ENCODE measurements at regions not wholly inside any gene's neighbourhood (a gene's known extent, or its start where the extent isn't known, plus 50 kb on each side); places are given as distances from the start of the nearest gene placed in this dataset.

- no peak for DNase-seq (ENCODE audit: low spot score)
These were observed 477.7 kb downstream of the TAF11L14 start for GRCh38 chr5:18111906-18112465.

GRCh38 chr5:18113721-18114120, 479.5 kb downstream of the TAF11L14 start:
- DNase-seq (ENCODE audit: low spot score), result peak; percentile 28

- peak; percentile 45 for DNase-seq (ENCODE audit: low spot score)
These were observed 480.0 kb downstream of the TAF11L14 start for GRCh38 chr5:18114151-18114757.

- peak; percentile 75 for DNase-seq (ENCODE audit: low spot score)
These were observed 483.7 kb downstream of the TAF11L14 start for GRCh38 chr5:18117968-18118367.

GRCh38 chr5:18119156-18119785, 485.0 kb downstream of the TAF11L14 start:
- no peak for DNase-seq (ENCODE audit: low spot score)

- DNase-seq (ENCODE audit: low spot score), result no peak
These were observed 507.0 kb downstream of the TAF11L14 start for GRCh38 chr5:18141222-18141621.

- no peak for DNase-seq (ENCODE audit: low spot score)
These were observed 508.6 kb downstream of the TAF11L14 start for GRCh38 chr5:18142831-18143230.

- no peak for DNase-seq (ENCODE audit: low spot score)
These were observed 518.4 kb downstream of the TAF11L14 start for GRCh38 chr5:18152671-18153070.

- no peak for DNase-seq (ENCODE audit: low spot score)
These were observed 523.9 kb downstream of the TAF11L14 start for GRCh38 chr5:18158166-18158565.

- DNase-seq (ENCODE audit: low spot score), result no peak
These were observed 525.1 kb downstream of the TAF11L14 start for GRCh38 chr5:18159331-18159730.

GRCh38 chr5:18171684-18172083, 537.4 kb downstream of the TAF11L14 start:
- DNase-seq (ENCODE audit: low spot score), result no peak

- no peak for DNase-seq (ENCODE audit: low spot score)
These were observed 545.3 kb downstream of the TAF11L14 start for GRCh38 chr5:18179579-18179978.

- DNase-seq (ENCODE audit: low spot score), result no peak
These were observed 547.3 kb downstream of the TAF11L14 start for GRCh38 chr5:18181575-18181974.

- DNase-seq (ENCODE audit: low spot score), result no peak
These were observed 561.6 kb downstream of the TAF11L14 start for GRCh38 chr5:18195910-18196309.

- DNase-seq (ENCODE audit: low spot score), result no peak
These were observed 563.5 kb downstream of the TAF11L14 start for GRCh38 chr5:18197734-18198133.

GRCh38 chr5:18202164-18202563, 567.9 kb downstream of the TAF11L14 start:
- no peak for DNase-seq (ENCODE audit: low spot score)

- no peak for DNase-seq (ENCODE audit: low spot score)
These were observed 569.0 kb downstream of the TAF11L14 start for GRCh38 chr5:18203296-18203695.

GRCh38 chr5:18213666-18214065, 579.4 kb downstream of the TAF11L14 start:
- DNase-seq (ENCODE audit: low spot score), result no peak

GRCh38 chr5:18216016-18216415, 581.8 kb downstream of the TAF11L14 start:
- no peak for DNase-seq (ENCODE audit: low spot score)

- no peak for DNase-seq (ENCODE audit: low spot score)
These were observed 582.5 kb downstream of the TAF11L14 start for GRCh38 chr5:18216729-18217128.

- no peak for DNase-seq (ENCODE audit: low spot score)
These were observed 585.0 kb downstream of the TAF11L14 start for GRCh38 chr5:18219241-18219640.

GRCh38 chr5:18220631-18221030, 586.4 kb downstream of the TAF11L14 start:
- no peak for DNase-seq (ENCODE audit: low spot score)

- DNase-seq (ENCODE audit: low spot score), result no peak
These were observed 602.1 kb downstream of the TAF11L14 start for GRCh38 chr5:18236386-18236785.

GRCh38 chr5:18238321-18238720, 604.1 kb downstream of the TAF11L14 start:
- DNase-seq (ENCODE audit: low spot score), result no peak

All from putamen (tissue), 1 donor.